Chondrocyte (in vitro differentiated cells): ENCODE measurements at regions not wholly inside any gene's neighbourhood (a gene's known extent, or its start where the extent isn't known, plus 50 kb on each side); places are given as distances from the start of the nearest gene placed in this dataset.

Source experiments
- DNase-seq: peaks from one replicate; pipeline ENCODE4 v3.0.0; 2021; ENCODE audit warnings: mixed read lengths, low spot score
- H3K27ac Mint-ChIP-seq: one replicate; pipeline ENCODE4 v1.8.0; 2021; ENCODE audit warnings: mild to moderate bottlenecking, moderate library complexity, mixed read lengths; ENCODE audit not compliant: unreplicated experiment
- H3K27me3 Mint-ChIP-seq: 2 replicates; pipeline ENCODE4 v1.8.0; 2021; ENCODE audit warnings: low read depth, mixed read lengths
- H3K36me3 Mint-ChIP-seq: 2 replicates; pipeline ENCODE4 v1.8.0; 2021; ENCODE audit warnings: low read depth, mixed read lengths
- H3K4me1 Mint-ChIP-seq: 2 replicates; pipeline ENCODE4 v1.8.0; 2021; ENCODE audit warnings: low read depth, mild to moderate bottlenecking, mixed read lengths
- H3K4me3 Mint-ChIP-seq: one replicate; pipeline ENCODE4 v1.8.0; 2021; ENCODE audit warnings: mild to moderate bottlenecking, moderate library complexity, mixed read lengths; ENCODE audit not compliant: unreplicated experiment
- H3K9me3 Mint-ChIP-seq: 2 replicates; pipeline ENCODE4 v1.8.0; 2021; ENCODE audit warnings: low read depth, mixed read lengths
- CTCF ChIP-seq: fragments of 200-600 bp; sonication (generic); IDR thresholded peaks from 2 replicates; pipeline ENCODE4 v1.5.0; 2021; ENCODE audit warnings: antibody characterized with exemption, mild to moderate bottlenecking, moderate library complexity

GRCh38 chr5:135103575-135103853 is 69.5 kb upstream of the PITX1 start:
- Mint-ChIP-seq H3K4me1 (no peaks in the 10 kb centered on the region), H3K4me3 (no peak overlapping the region), H3K27ac (no peak overlapping the region), H3K27me3 (peaks cover 15% of the 10 kb centered on the region), H3K9me3 (peaks cover 3% of the 10 kb centered on the region), H3K36me3 (peaks cover 2% of the 10 kb centered on the region)
- DNase-seq: no peak
- TF ChIP-seq CTCF: no peak

DNA sequence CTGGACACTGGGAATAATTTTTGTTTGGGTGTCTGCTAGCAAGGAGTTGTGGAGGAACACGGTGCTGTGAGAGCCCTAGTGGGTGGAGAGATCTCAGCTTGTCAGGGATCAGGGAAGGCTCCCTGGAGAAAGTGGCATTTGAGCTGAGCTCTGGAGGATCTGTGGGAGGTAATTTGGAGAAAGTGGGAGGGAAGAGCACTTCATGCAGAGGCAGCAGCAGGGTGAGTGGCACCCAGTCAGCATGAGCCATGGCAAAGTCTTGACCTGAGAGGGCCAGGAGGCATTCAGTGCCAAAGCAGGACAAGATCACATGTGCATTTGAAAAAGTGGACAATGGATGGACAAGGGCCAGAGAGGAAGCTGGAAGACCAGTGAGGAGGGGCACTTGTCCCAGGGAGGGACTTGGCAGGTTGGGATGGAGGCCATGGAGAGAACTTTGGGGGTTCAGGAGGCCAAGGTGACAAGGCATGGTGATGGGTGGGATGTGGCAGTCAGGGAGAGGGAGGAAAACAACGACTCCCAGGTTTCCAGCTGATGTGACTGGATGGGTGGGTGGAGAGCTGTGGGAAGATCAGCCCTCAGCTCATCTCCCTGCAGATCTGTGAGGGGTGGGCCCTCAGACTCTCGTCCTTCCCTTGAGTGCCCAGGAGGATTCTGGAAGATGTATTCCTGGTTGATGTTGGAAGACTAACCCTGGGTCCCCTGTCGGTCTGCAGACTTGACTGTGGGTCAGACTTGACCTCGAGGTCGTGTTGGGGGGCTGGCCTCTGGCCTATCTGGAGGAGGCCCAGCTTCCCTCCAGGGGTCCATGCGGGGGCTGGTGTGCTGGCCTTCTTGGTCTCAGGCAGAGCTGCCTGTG is 68.9 kb upstream of the PITX1 start:
- Mint-ChIP-seq H3K27me3 (peaks cover 15% of the 10 kb centered on the region), H3K36me3 (peaks cover 2% of the 10 kb centered on the region), H3K27ac (no peak overlapping the region), H3K4me3 (no peak overlapping the region), H3K9me3 (peaks cover 3% of the 10 kb centered on the region), H3K4me1 (no peaks in the 10 kb centered on the region)
- no peak for DNase-seq
- TF ChIP-seq CTCF: no peak

GRCh38 chr5:135100431-135100830 is 66.4 kb upstream of the PITX1 start:
- H3K27me3 Mint-ChIP-seq: peaks cover 26% of the 10 kb centered on the region
- TF ChIP-seq CTCF: no peak
- no peaks in the 10 kb centered on the region for H3K36me3 Mint-ChIP-seq
- no peaks in the 10 kb centered on the region for H3K4me1 Mint-ChIP-seq
- H3K27ac Mint-ChIP-seq: no peak overlapping the region
- no peak for DNase-seq
- H3K4me3 Mint-ChIP-seq: no peak overlapping the region
- no peaks in the 10 kb centered on the region for H3K9me3 Mint-ChIP-seq

DNA sequence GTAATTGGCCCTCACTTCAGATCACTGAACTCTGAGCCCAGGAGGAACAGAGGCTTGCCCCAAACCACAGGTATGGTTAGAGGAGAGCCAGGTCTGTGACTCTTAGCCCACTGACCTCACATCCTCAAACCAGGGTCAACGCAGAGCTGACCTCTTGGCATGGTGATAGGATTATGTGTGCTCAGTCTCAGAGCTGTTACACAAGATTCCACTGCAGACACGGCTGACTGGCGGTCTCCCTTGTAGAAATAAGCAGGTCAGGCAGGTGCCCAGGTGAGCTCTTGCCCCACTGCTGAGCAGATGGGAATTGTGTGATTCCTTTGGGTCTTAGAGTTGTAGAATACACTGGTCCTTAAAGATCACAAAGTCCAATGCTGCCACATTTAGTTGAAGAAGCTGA is 66.0 kb upstream of the PITX1 start:
- no peak overlapping the region for H3K27ac Mint-ChIP-seq
- H3K4me3 Mint-ChIP-seq: no peak overlapping the region
- no peaks in the 10 kb centered on the region for H3K4me1 Mint-ChIP-seq
- no peaks in the 10 kb centered on the region for H3K36me3 Mint-ChIP-seq
- DNase-seq: no peak
- no peaks in the 10 kb centered on the region for H3K9me3 Mint-ChIP-seq
- peaks cover 26% of the 10 kb centered on the region for H3K27me3 Mint-ChIP-seq
- TF ChIP-seq CTCF: no peak

GRCh38 chr5:135097390-135097789 is 63.4 kb upstream of the PITX1 start:
- TF ChIP-seq CTCF: no peak
- no peak overlapping the region for H3K27ac Mint-ChIP-seq
- H3K36me3 Mint-ChIP-seq: no peaks in the 10 kb centered on the region
- no peak overlapping the region for H3K4me3 Mint-ChIP-seq
- no peaks in the 10 kb centered on the region for H3K4me1 Mint-ChIP-seq
- no peak for DNase-seq
- peaks cover 27% of the 10 kb centered on the region for H3K27me3 Mint-ChIP-seq
- no peaks in the 10 kb centered on the region for H3K9me3 Mint-ChIP-seq
